ENCODE measurements at regions not wholly inside any gene's neighbourhood (a gene's known extent, or its start where the extent isn't known, plus 50 kb on each side); places are given as distances from the start of the nearest gene placed in this dataset.

DNA sequence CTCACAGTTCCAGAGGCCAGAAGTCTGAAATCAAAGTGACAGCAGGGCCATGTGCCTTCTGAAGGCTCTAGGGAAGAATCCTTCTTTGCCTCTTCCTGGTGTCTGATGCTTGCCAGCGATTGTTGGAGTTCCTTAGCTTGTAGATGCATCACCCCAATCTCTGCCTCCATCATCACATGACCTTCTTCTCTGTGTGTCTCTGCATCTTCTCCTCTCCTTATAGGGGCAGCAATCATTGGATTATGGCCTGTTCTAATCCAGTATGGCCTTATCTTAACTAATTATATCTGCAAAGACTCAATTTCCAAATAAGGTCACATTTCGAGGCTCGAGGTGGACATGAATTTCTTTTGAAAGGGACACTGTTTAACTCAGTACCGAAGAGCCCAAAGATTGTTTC, 71.7 kb upstream of the RAI2 start:
- TF ChIP-seq, protein P1, sequence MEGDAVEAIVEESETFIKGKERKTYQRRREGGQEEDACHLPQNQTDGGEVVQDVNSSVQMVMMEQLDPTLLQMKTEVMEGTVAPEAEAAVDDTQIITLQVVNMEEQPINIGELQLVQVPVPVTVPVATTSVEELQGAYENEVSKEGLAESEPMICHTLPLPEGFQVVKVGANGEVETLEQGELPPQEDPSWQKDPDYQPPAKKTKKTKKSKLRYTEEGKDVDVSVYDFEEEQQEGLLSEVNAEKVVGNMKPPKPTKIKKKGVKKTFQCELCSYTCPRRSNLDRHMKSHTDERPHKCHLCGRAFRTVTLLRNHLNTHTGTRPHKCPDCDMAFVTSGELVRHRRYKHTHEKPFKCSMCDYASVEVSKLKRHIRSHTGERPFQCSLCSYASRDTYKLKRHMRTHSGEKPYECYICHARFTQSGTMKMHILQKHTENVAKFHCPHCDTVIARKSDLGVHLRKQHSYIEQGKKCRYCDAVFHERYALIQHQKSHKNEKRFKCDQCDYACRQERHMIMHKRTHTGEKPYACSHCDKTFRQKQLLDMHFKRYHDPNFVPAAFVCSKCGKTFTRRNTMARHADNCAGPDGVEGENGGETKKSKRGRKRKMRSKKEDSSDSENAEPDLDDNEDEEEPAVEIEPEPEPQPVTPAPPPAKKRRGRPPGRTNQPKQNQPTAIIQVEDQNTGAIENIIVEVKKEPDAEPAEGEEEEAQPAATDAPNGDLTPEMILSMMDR (IDR thresholded peaks at IDR 0.05): no peak
- no peak for TF ChIP-seq POLR2A (IDR thresholded peaks at IDR 0.05)
